ENCODE measurements at regions not wholly inside any gene's neighbourhood (a gene's known extent, or its start where the extent isn't known, plus 50 kb on each side); places are given as distances from the start of the nearest gene placed in this dataset.

GRCh38 chr3:6510713-6511112, 350.2 kb upstream of the GRM7 start:
- DNase-seq (ENCODE audit: extremely low read depth in 1 of 11, low read depth in 9 of 11, low spot score in 4 of 11), result no peak

- DNase-seq (ENCODE audit: extremely low read depth in 1 of 11, low read depth in 9 of 11, low spot score in 4 of 11), result no peak
Observed at GRCh38 chr3:6512172-6512800, 348.6 kb upstream of the GRM7 start.

GRCh38 chr3:6516143-6516542, 344.8 kb upstream of the GRM7 start:
- no peak for DNase-seq (ENCODE audit: extremely low read depth in 1 of 11, low read depth in 9 of 11, low spot score in 4 of 11)

DNA sequence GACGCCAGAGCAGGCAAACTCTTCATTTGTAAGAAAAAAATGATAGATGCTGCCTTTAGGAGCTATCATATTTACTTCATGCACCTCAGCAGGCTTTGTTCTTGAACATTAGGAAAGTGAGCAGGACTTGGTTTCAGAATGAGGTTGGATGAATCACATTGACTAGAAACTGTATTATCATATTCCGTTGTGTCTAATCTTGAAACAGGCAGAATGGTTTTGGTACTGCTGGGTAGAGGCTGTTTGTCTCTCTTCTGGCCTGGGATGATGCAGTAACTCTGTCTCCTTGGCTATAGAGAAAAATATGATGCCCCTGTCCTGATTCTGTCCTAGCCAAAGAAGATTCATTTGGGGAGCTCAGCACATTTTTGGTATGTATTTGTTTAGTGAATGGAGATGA, 344.2 kb upstream of the GRM7 start:
- no peak for DNase-seq (ENCODE audit: extremely low read depth in 1 of 11, low read depth in 9 of 11, low spot score in 4 of 11)

DNA sequence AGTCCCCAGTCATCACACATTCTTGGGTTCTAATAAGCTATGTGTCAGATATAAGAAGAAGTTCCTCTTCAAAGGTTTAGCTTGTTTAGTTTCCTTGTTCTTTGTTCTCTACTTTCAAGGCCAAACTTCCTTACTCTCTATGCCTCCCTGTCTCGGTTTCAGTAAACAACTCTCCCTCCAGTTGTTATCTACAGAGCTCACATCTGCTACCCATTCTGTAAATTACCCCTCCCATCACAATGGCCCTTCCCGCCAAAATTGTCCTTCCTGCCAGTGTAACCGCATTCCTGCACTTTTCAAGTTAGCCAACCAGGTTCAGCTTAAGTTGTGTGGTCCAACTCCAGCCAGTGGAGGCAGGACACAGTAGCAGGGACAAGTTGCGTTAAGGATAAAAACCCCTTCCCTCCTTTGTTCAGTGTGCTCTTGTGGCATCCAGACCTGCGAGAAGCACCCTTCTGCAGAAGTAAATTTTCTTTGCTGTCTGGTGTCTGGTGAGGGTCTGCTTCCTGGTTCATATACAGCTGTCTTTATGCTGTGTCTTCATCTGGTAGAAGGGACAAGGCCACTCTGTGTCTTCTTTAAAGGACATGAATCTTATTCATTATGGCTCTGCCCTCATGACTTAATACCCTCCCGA, 342.1 kb upstream of the GRM7 start:
- no peak for DNase-seq (ENCODE audit: extremely low read depth in 1 of 11, low read depth in 9 of 11, low spot score in 4 of 11)

DNA sequence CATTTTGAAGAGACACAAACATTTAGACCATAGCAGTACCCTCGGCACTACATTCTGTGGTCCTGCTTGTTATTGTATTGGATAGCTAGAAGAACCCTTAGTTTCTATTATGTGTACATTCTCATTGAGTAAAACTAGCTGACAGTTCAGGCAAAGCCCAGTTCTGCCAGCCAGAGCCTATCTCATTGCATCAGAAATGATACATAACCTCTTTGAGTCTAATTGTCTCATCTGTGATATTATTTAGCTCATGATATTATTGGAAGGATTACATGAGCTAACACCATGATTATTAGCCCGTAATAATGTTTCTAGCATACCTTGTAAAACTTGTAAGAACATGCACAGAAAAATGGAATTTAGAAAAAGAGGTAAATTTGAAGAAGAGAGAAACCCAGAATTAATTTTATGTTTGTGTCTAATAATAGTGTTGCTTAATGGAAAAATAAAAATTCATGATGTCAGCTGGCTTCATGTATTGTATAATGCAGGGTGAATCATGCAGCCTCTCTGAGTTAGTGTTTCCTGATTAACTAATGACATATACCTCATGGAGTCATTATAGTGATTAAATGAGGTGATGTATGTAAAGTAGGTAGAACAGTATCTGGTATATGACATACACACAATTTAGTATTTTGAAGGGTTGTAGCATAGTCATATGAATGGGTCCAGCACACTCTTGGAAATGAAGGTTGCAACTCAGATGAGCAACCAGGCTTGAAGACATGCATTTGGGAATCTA, 339.4 kb upstream of the GRM7 start:
- DNase-seq (ENCODE audit: extremely low read depth in 1 of 11, low read depth in 9 of 11, low spot score in 4 of 11), result no peak

DNA sequence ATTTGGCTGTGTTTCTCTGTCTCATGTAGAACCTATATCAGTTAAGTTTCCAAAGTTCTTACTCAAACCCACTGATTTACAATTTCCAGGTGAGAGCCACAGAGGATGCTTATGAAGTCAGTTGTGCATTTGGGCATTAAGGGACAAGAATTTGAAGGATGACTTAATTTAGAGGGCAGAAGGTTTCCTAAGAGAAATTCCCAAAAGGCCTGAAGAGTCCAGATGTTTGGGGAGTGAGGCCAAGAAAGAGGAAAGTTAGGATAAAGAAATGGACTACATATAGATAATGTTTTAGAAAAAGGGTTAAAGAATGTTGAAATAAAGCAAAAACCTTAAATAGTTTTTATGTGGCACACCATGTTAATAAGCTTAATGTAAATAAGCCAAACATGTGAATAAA, 338.7 kb upstream of the GRM7 start:
- DNase-seq (ENCODE audit: extremely low read depth in 1 of 11, low read depth in 9 of 11, low spot score in 4 of 11), result no peak

GRCh38 chr3:6523043-6523442, 337.9 kb upstream of the GRM7 start:
- DNase-seq (ENCODE audit: extremely low read depth in 1 of 11, low read depth in 9 of 11, low spot score in 4 of 11), result no peak

DNA sequence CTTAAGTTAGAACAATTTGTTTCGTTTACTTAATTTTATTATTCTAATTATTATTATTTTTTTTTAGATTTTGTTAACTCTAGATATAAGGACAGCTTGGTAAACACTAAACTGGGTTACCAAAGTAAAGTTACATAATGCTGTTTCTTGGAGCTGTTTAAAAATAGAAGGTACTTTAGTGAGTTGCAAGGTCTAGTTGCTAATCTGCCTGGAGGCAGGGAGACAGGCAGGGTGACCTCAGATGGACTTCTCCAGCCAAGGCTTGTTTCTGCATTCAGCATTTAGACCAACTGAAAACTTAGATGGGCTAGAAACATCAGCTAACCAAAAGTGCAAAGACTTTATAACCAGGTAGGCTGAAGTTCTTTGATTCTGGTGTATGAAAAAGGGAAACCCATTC, 336.4 kb upstream of the GRM7 start:
- no peak for DNase-seq (ENCODE audit: extremely low read depth in 1 of 11, low read depth in 9 of 11, low spot score in 4 of 11)

GRCh38 chr3:6526321-6526720, 334.6 kb upstream of the GRM7 start:
- DNase-seq (ENCODE audit: extremely low read depth in 1 of 11, low read depth in 9 of 11, low spot score in 4 of 11), result no peak

GRCh38 chr3:6526861-6527260, 334.1 kb upstream of the GRM7 start:
- no peak for DNase-seq (ENCODE audit: extremely low read depth in 1 of 11, low read depth in 9 of 11, low spot score in 4 of 11)

- no peak for DNase-seq (ENCODE audit: extremely low read depth in 1 of 11, low read depth in 9 of 11, low spot score in 4 of 11)
Observed at GRCh38 chr3:6528951-6529350, 332.0 kb upstream of the GRM7 start.

DNA sequence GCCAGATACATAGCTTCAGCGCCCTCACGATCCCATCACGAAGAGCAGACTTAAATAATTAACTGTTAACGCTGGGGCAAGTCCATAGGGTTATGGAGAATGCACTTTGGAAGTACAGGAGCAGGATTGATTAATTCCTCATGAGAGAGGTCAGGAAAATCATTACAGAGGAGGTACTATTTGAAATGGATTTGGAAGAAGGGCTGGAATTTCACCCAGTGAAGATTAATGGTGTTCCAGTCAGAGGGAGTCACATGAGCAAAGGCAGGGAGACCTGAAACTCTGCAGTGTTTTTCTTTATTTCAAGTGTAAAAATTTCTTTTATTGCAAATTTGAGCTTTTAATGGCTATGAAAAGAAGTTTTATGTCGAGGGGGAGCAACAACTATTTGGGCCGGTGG, 329.8 kb upstream of the GRM7 start:
- peak in 2 of 11 donors; percentile 8 to 9 for DNase-seq (ENCODE audit: extremely low read depth in 1 of 11, low read depth in 9 of 11, low spot score in 4 of 11)

GRCh38 chr3:6532101-6532500, 328.8 kb upstream of the GRM7 start:
- no peak for DNase-seq (ENCODE audit: extremely low read depth in 1 of 11, low read depth in 9 of 11, low spot score in 4 of 11)

DNA sequence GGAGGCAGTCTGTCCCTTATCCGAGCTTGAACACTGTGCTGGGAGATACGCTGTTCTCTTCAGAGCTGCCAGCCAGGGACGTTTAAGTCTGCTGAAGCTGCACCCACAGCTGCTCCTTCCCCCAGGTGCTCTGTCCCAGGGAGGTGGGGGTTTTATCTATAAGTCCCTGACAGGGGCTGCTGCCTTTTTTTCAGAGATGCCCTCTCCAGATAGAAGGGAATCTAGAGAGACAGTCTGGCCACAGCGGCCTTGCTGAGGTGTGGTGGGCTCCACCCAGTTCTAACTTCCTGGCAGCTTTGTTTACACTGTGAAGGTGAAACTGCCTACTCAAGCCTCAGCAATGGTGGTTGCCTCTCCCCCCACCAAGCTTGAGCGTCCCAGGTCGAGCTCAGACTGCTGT, 319.9 kb upstream of the GRM7 start:
- no peak for DNase-seq (ENCODE audit: extremely low read depth in 1 of 11, low read depth in 9 of 11, low spot score in 4 of 11)

DNA sequence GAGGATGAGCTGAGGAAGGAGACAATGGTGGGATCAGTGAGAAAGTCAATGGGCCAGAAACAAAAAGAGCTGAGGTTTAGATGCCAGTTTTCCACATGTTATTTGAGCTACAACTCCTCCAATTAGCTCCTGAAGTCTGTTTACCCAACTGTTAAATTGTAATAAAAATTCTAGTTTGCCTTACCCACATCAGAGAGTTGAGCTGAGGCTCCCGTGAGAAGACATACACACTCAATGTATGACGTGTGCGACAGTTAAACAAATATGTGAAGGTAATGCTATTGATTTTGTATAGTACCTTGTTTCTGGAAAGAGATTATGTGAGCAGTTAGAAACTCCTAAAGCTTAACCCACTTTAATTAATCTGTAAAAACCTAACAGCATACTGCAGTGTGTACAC, 318.1 kb upstream of the GRM7 start:
- DNase-seq (ENCODE audit: extremely low read depth in 1 of 11, low read depth in 9 of 11, low spot score in 4 of 11), result peak in 1 of 11 donors; percentile 5

DNA sequence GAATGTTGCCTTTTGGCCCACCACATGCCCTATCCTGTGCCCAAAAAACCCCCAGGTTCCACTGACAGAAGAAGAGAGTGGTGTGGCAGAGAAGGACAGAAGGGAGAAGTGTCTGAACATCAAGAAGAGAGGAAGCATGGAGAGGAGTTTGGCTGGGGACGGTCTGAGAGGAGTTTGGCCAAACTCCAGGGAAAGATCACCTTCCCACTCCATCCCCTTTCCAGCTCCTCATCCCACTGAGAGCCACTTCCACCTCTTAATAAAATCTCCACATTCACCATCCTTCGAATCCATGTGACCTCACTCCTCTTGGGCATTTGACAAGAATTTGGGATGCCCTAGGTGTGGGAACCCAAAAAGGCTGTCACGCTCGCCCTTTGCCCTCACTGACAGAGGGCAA, 311.6 kb upstream of the GRM7 start:
- DNase-seq (ENCODE audit: extremely low read depth in 1 of 11, low read depth in 9 of 11, low spot score in 4 of 11), result no peak

DNA sequence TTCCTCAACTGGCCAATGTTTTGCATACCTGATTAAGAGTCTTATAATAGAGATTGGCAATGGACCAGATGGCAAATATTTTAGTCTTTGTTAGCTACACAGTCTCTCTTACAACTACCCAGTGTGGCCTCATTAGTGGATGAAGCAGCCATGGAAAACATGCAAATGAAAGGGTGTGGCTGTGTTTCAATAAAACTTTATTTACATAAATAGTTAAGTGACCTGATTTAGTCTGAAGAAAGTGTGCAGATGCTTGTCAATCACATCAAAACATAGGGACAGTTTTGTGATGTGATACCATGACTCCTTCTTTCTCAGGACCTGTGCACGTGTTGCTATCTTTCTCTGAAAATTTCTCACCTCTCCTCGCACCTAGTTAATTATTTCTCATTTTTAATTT, 309.8 kb upstream of the GRM7 start:
- no peak for DNase-seq (ENCODE audit: extremely low read depth in 1 of 11, low read depth in 9 of 11, low spot score in 4 of 11)

GRCh38 chr3:6560259-6560658, 300.7 kb upstream of the GRM7 start:
- DNase-seq (ENCODE audit: extremely low read depth in 1 of 11, low read depth in 9 of 11, low spot score in 4 of 11), result no peak

- peak in 1 of 11 donors; percentile 0 for DNase-seq (ENCODE audit: extremely low read depth in 1 of 11, low read depth in 9 of 11, low spot score in 4 of 11)
Observed at GRCh38 chr3:6567241-6567640, 293.7 kb upstream of the GRM7 start.

Data from renal cortex interstitium (tissue), 11 donors.